Thyroid gland (tissue), 4 donors: ENCODE measurements at regions not wholly inside any gene's neighbourhood (a gene's known extent, or its start where the extent isn't known, plus 50 kb on each side); places are given as distances from the start of the nearest gene placed in this dataset.
"Not testable (repeated sequence)": the region's sequence is repeated elsewhere in the genome, so short reads cannot be mapped to it uniquely, and the experiment has no call there.

Experiments
- DNase-seq, 2 donors: peaks; one replicate each; pipeline ENCODE4 v3.0.0-alpha.2; 2019
- H3K27ac ChIP-seq, 3 donors: fragments of 200-600 bp; sonication (generic); 1 replicate in 2 of 3; 2 replicates in 1 of 3; pipeline ENCODE4 v1.5.1; 2016 to 2019; ENCODE audit warnings: mild to moderate bottlenecking in 1 of 3, moderate library complexity in 1 of 3
- H3K27me3 ChIP-seq: fragments of 200-600 bp; sonication (generic); one replicate; pipeline ENCODE4 v1.5.1; 2019
- H3K36me3 ChIP-seq, 2 donors: fragments of 200-600 bp; sonication (generic); one replicate each; pipeline ENCODE4 v1.5.1; 2016 to 2019
- H3K4me1 ChIP-seq, 2 donors: fragments of 200-600 bp; sonication (generic); one replicate each; pipeline ENCODE4 v1.5.1; 2017 to 2019
- H3K4me3 ChIP-seq, 3 donors: fragments of 200-600 bp; sonication (generic); replicated peaks in 1 of 3; 1 replicate in 2 of 3; 2 replicates in 1 of 3; pipeline ENCODE4 v1.5.1; 2016; ENCODE audit warnings: mild to moderate bottlenecking in 1 of 3
- H3K9me3 ChIP-seq: fragments of 200-600 bp; sonication (generic); one replicate; pipeline ENCODE4 v1.5.1; 2017
- CTCF ChIP-seq, 6 experiments: fragments of 200-600 bp in 3 of 6; fragments of 450-650 bp in 3 of 6; sonication (generic) in 3 of 6; IDR thresholded peaks; one replicate each; pipeline ENCODE4 v1.5.1; 2016 to 2019; ENCODE audit warnings: antibody characterized with exemption in 6 of 6, mild to moderate bottlenecking in 2 of 6, inconsistent platforms in 1 of 6, moderate library complexity in 1 of 6
- POLR2A ChIP-seq, 2 donors: fragments of 450-650 bp; IDR thresholded peaks; one replicate each; pipeline ENCODE4 v1.6.1; 2017; ENCODE audit warnings: antibody characterized with exemption in 2 of 2, mild to moderate bottlenecking in 2 of 2, moderate library complexity in 1 of 2
- WGBS, 2 donors: methylation state at CpG; one replicate each; pipeline ENCODE4 v1.1.5; 2017; 5-methylcytosine and 5-hydroxymethylcytosine counted together
- intact Hi-C: fragments of 100-400 bp; cut with DNase I; formaldehyde crosslinking; loops from one replicate; pipeline ENCODE4 v1.15.1; 2023

- TF ChIP-seq POLR2A (IDR thresholded peaks at IDR 0.05) (no peak), CTCF (IDR thresholded peaks at IDR 0.05) (no peak)
- Histone ChIP-seq H3K27ac (no peak overlapping the region), H3K36me3 (no peaks in the 10 kb centered on the region), H3K4me3 (no peak overlapping the region), H3K27me3 (no peaks in the 10 kb centered on the region), H3K4me1 (no peaks in the 10 kb centered on the region), H3K9me3 (no peaks in the 10 kb centered on the region)
- no peak for DNase-seq
- intact Hi-C loops, result no loop called here
- WGBS, 2 donors, result 80 to 81% methylated on average over 2 of the region's 2 CpGs
These were observed 318.3 kb downstream of the SPIN4 start for GRCh38 chrX:63032811-63033210.

GRCh38 chrX:63013549-63013948, 337.6 kb downstream of the SPIN4 start:
- intact Hi-C loops, result no loop called here
- H3K9me3 ChIP-seq, result no peaks in the 10 kb centered on the region
- H3K27ac ChIP-seq, result no peak overlapping the region
- no peaks in the 10 kb centered on the region for H3K36me3 ChIP-seq
- no peaks in the 10 kb centered on the region for H3K4me1 ChIP-seq
- TF ChIP-seq CTCF (IDR thresholded peaks at IDR 0.05) (no peak), POLR2A (IDR thresholded peaks at IDR 0.05) (no peak)
- H3K27me3 ChIP-seq, result no peaks in the 10 kb centered on the region
- WGBS, 2 donors, result 62 to 72% methylated on average over 3 of the region's 3 CpGs
- DNase-seq, result no peak
- H3K4me3 ChIP-seq, result no peak overlapping the region

- H3K27me3 ChIP-seq, result no peaks in the 10 kb centered on the region
- H3K4me3 ChIP-seq, result no peak overlapping the region
- H3K36me3 ChIP-seq, result no peaks in the 10 kb centered on the region
- no peaks in the 10 kb centered on the region for H3K4me1 ChIP-seq
- H3K27ac ChIP-seq, result no peak overlapping the region
- H3K9me3 ChIP-seq, result no peaks in the 10 kb centered on the region
- TF ChIP-seq POLR2A (IDR thresholded peaks at IDR 0.05), result no peak
- TF ChIP-seq CTCF (IDR thresholded peaks at IDR 0.05), result no peak
- DNase-seq, result no peak
- intact Hi-C loops, result no loop called here
These were observed 338.6 kb downstream of the SPIN4 start for GRCh38 chrX:63012574-63012973.

GRCh38 chrX:63000196-63000595, 350.9 kb downstream of the SPIN4 start:
- H3K9me3 ChIP-seq, H3K4me1 ChIP-seq, H3K36me3 ChIP-seq, H3K27ac ChIP-seq, H3K27me3 ChIP-seq, intact Hi-C loops, DNase-seq, H3K4me3 ChIP-seq: not testable (repeated sequence)
- WGBS, 2 donors, result 50 to 58% methylated on average over 1 of the region's 1 CpG
